H1 (cell line): ENCODE measurements at regions not wholly inside any gene's neighbourhood (a gene's known extent, or its start where the extent isn't known, plus 50 kb on each side); places are given as distances from the start of the nearest gene placed in this dataset.

ENCODE experiments used
- CHD7 ChIP-seq: fragments of 300-600 bp; sonication (generic); IDR thresholded peaks from 2 replicates; pipeline ENCODE4 v1.7.1; 2012; ENCODE audit warnings: low read length, moderate library complexity, mild to moderate bottlenecking, inconsistent platforms; ENCODE audit not compliant: insufficient replicate concordance
- CREB1 ChIP-seq: IDR thresholded peaks from 2 replicates; pipeline ENCODE4 v1.6.1; 2012; ENCODE audit warnings: inconsistent platforms
- RXRA ChIP-seq: IDR thresholded peaks from 2 replicates; pipeline ENCODE4 v1.6.1; 2011; ENCODE audit warnings: low read depth, mild to moderate bottlenecking, low read length, moderate library complexity; ENCODE audit not compliant: insufficient read depth

- no peak for TF ChIP-seq CHD7
- TF ChIP-seq CREB1 = peak; percentile 32; the same call in 1 of the 2 replicates
- TF ChIP-seq RXRA = no peak
These were observed 71.0 kb upstream of the CD83 start (continued) for GRCh38 chr6:14046476-14047068.
